ENCODE measurements at regions not wholly inside any gene's neighbourhood (a gene's known extent, or its start where the extent isn't known, plus 50 kb on each side); places are given as distances from the start of the nearest gene placed in this dataset.

DNA sequence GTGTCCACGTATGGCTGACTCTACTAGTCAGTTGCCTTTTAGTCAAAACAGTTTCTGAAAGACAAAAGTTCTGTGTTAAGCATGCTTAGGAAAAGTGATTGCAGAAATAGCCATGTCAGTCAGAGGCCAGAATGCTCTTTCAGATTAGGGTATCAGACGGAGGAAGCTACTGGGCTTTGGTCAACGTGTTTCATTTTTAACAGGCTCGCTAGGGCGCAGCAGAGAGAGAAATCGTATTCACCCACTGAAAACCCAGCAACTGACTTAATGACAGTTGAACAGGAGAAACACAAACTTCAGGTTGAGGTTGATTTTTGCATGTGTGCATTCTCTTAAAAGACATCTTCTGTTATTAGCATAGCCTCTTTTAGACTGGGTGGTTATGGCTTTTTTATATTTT is 322.6 kb upstream of the KIAA1217 start:
- Histone ChIP-seq H4K20me1 (replicated peaks; ENCODE audit: control insufficient read depth, extremely low read depth, insufficient read depth, low read length) (no peaks in the 10 kb centered on the region), H2AFZ (ENCODE audit: low read depth, low read length) (no peak overlapping the region), H3K9ac (replicated peaks; ENCODE audit: extremely low read depth, insufficient read depth, low read length) (no peak overlapping the region), H3K27ac (ENCODE audit: insufficient read depth, low read depth, low read length) (no peak overlapping the region), H3K27me3 (ENCODE audit: control insufficient read depth in 2 of 2, insufficient read depth in 2 of 2, low read length in 2 of 2) (no peaks in the 10 kb centered on the region), H3K4me1 (ENCODE audit: control insufficient read depth, extremely low read depth, insufficient read depth, low read length) (no peaks in the 10 kb centered on the region), H3K4me2 (ENCODE audit: insufficient read depth, low read length) (no peak overlapping the region), H3K9me1 (replicated peaks; ENCODE audit: control insufficient read depth, extremely low read depth, insufficient read depth, low read length) (no peaks in the 10 kb centered on the region), H3K4me3 (replicated peaks in 1 of 3; ENCODE audit: insufficient read depth in 1 of 3, low read depth in 1 of 3, low read length in 3 of 3) (no peak overlapping the region), H3K9me3 (replicated peaks; ENCODE audit: control insufficient read depth, insufficient read depth, low read length) (peaks cover 9% of the 10 kb centered on the region), H3K79me2 (ENCODE audit: control insufficient read depth, insufficient read depth, low read length) (no peaks in the 10 kb centered on the region), H3K36me3 (ENCODE audit: control insufficient read depth in 2 of 2, extremely low read depth in 1 of 2, insufficient read depth in 2 of 2, low read length in 2 of 2) (no peaks in the 10 kb centered on the region)
- dilution Hi-C loops (cut with MboI; ENCODE audit: extremely low pct_ligation_motif_present, low sequenced_read_pairs) = no loop called here
- ChIA-PET POLR2A (no interaction called here), CTCF (no interaction called here)
- no peak for TF ChIP-seq JUN (IDR thresholded peaks at IDR 0.05; ENCODE audit: borderline replicate concordance, insufficient read depth, insufficient read length, low read depth)
- no peak for TF ChIP-seq GATA2 (IDR thresholded peaks at IDR 0.05; ENCODE audit: insufficient read depth, insufficient read length, low read depth, low read length)
- TF ChIP-seq POLR2AphosphoS5 (IDR thresholded peaks at IDR 0.05; ENCODE audit: insufficient read depth, low read depth, low read length) = no peak
- no peak for TF ChIP-seq POLR2A (IDR thresholded peaks at IDR 0.05; ENCODE audit: low read depth, low read length)
- no peak for TF ChIP-seq FOS (IDR thresholded peaks at IDR 0.05; ENCODE audit: borderline replicate concordance, insufficient read depth, low read length)
- FAIRE-seq (no peak), DNase-seq (ENCODE audit: low read depth, low spot score) (no peak)
- no TSS peak for BruUV-seq (replicated peaks)
- intact Hi-C loops (cut with micrococcal nuclease) = no loop called here

DNA sequence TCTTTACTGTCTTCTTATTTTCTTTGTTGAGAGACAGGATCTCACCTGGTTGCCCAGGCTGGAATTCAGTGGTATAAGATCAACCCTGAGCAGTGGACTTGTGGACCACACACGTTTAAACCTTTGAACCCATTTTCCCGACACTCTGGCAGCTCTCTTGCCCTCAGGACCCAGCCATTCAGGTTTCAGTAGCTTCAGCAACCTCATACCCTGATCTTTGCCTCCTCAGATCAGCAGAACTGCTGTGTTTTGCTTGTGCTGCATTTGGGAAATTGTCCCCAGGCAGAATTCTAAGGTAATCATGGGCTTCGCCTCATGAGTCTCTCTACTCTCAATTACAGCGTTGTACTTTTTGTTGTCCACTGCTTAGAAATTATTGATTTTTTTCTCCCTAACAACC is 317.6 kb upstream of the KIAA1217 start:
- DNase-seq (ENCODE audit: low read depth, low spot score) (no peak), FAIRE-seq (no peak)
- Histone ChIP-seq H2AFZ (ENCODE audit: low read depth, low read length) (no peak overlapping the region), H3K27ac (ENCODE audit: insufficient read depth, low read depth, low read length) (no peak overlapping the region), H3K9me3 (replicated peaks; ENCODE audit: control insufficient read depth, insufficient read depth, low read length) (peaks cover 3% of the 10 kb centered on the region), H3K79me2 (ENCODE audit: control insufficient read depth, insufficient read depth, low read length) (no peaks in the 10 kb centered on the region), H3K9me1 (replicated peaks; ENCODE audit: control insufficient read depth, extremely low read depth, insufficient read depth, low read length) (no peaks in the 10 kb centered on the region), H3K9ac (replicated peaks; ENCODE audit: extremely low read depth, insufficient read depth, low read length) (no peak overlapping the region), H3K36me3 (ENCODE audit: control insufficient read depth in 2 of 2, extremely low read depth in 1 of 2, insufficient read depth in 2 of 2, low read length in 2 of 2) (no peaks in the 10 kb centered on the region), H3K4me1 (ENCODE audit: control insufficient read depth, extremely low read depth, insufficient read depth, low read length) (no peaks in the 10 kb centered on the region), H4K20me1 (replicated peaks; ENCODE audit: control insufficient read depth, extremely low read depth, insufficient read depth, low read length) (no peaks in the 10 kb centered on the region), H3K4me2 (ENCODE audit: insufficient read depth, low read length) (no peak overlapping the region), H3K4me3 (replicated peaks in 1 of 3; ENCODE audit: insufficient read depth in 1 of 3, low read depth in 1 of 3, low read length in 3 of 3) (no peak overlapping the region), H3K27me3 (ENCODE audit: control insufficient read depth in 2 of 2, insufficient read depth in 2 of 2, low read length in 2 of 2) (no peaks in the 10 kb centered on the region)
- dilution Hi-C loops (cut with MboI; ENCODE audit: extremely low pct_ligation_motif_present, low sequenced_read_pairs) (no loop called here), intact Hi-C loops (cut with micrococcal nuclease) (no loop called here)
- ChIA-PET CTCF (no interaction called here), POLR2A (no interaction called here)
- no TSS peak for BruUV-seq (replicated peaks)
- TF ChIP-seq POLR2AphosphoS5 (IDR thresholded peaks at IDR 0.05; ENCODE audit: insufficient read depth, low read depth, low read length) = no peak
- no peak for TF ChIP-seq JUN (IDR thresholded peaks at IDR 0.05; ENCODE audit: borderline replicate concordance, insufficient read depth, insufficient read length, low read depth)
- no peak for TF ChIP-seq MYC (IDR thresholded peaks at IDR 0.05; ENCODE audit: low read depth, low read length)
- TF ChIP-seq, protein P1, sequence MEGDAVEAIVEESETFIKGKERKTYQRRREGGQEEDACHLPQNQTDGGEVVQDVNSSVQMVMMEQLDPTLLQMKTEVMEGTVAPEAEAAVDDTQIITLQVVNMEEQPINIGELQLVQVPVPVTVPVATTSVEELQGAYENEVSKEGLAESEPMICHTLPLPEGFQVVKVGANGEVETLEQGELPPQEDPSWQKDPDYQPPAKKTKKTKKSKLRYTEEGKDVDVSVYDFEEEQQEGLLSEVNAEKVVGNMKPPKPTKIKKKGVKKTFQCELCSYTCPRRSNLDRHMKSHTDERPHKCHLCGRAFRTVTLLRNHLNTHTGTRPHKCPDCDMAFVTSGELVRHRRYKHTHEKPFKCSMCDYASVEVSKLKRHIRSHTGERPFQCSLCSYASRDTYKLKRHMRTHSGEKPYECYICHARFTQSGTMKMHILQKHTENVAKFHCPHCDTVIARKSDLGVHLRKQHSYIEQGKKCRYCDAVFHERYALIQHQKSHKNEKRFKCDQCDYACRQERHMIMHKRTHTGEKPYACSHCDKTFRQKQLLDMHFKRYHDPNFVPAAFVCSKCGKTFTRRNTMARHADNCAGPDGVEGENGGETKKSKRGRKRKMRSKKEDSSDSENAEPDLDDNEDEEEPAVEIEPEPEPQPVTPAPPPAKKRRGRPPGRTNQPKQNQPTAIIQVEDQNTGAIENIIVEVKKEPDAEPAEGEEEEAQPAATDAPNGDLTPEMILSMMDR (IDR thresholded peaks at IDR 0.05; ENCODE audit: extremely low read depth in 1 of 2, insufficient read depth in 1 of 2, low read depth in 1 of 2, low read length in 2 of 2) = no peak
